HCT116 (cell line): ENCODE measurements at regions not wholly inside any gene's neighbourhood (a gene's known extent, or its start where the extent isn't known, plus 50 kb on each side); places are given as distances from the start of the nearest gene placed in this dataset.

Experiments used
- ATF3 ChIP-seq: IDR thresholded peaks from 2 replicates; pipeline ENCODE4 v1.6.1; 2012
- CEBPB ChIP-seq: IDR thresholded peaks from 2 replicates; pipeline ENCODE4 v1.6.1; 2012; ENCODE audit warnings: low read depth
- CTCF ChIP-seq, 3 experiments: fragments of 200-600 bp in 1 of 3; sonication (generic) in 1 of 3; IDR thresholded peaks in 2 of 3; conservative IDR thresholded peaks in 1 of 3; 2 replicates each; pipeline ENCODE4 v1.5.1; 2012 to 2017; ENCODE audit warnings: low read depth in 2 of 3, low read length in 2 of 3, antibody characterized with exemption in 1 of 3, borderline replicate concordance in 1 of 3, control low read depth in 1 of 3, mild to moderate bottlenecking in 1 of 3, mixed read lengths in 1 of 3, mixed run types in 1 of 3, moderate library complexity in 1 of 3; ENCODE audit not compliant: insufficient read depth in 1 of 3
- EGR1 ChIP-seq: IDR thresholded peaks from 2 replicates; pipeline ENCODE4 v1.6.1; 2012; ENCODE audit warnings: low read depth
- EZH2 ChIP-seq: fragments of 200-600 bp; sonication (generic); IDR thresholded peaks from 2 replicates; pipeline ENCODE4 v1.6.1; 2017; ENCODE audit warnings: antibody characterized with exemption, mixed run types
- FOSL1 ChIP-seq: IDR thresholded peaks from 2 replicates; pipeline ENCODE4 v1.6.1; 2012; ENCODE audit warnings: low read depth
- JUND ChIP-seq: IDR thresholded peaks from 2 replicates; pipeline ENCODE4 v1.6.1; 2012
- MAX ChIP-seq: IDR thresholded peaks from 2 replicates; pipeline ENCODE4 v1.6.1; 2012
- POLR2A ChIP-seq: IDR thresholded peaks from 2 replicates; pipeline ENCODE4 v1.7.0; 2011; ENCODE audit warnings: borderline replicate concordance; ENCODE audit not compliant: insufficient read depth, insufficient read length; ENCODE audit errors: extremely low read depth
- REST ChIP-seq: IDR thresholded peaks from 2 replicates; pipeline ENCODE4 v1.6.1; 2012; ENCODE audit warnings: low read depth
- SIN3A ChIP-seq: IDR thresholded peaks from 2 replicates; pipeline ENCODE4 v1.6.1; 2012; ENCODE audit warnings: low read depth
- SP1 ChIP-seq: IDR thresholded peaks from 2 replicates; pipeline ENCODE4 v1.6.1; 2012; ENCODE audit warnings: low read depth
- TCF7L2 ChIP-seq: IDR thresholded peaks from 2 replicates; pipeline ENCODE4 v1.7.0; 2011; ENCODE audit warnings: borderline replicate concordance, inconsistent platforms; ENCODE audit not compliant: insufficient read depth, insufficient read length; ENCODE audit errors: extremely low read depth
- ZNF274 ChIP-seq: fragments of 200-500 bp; sonication (Bioruptor generic); IDR thresholded peaks from 2 replicates; pipeline ENCODE4 v1.6.1; 2014; ENCODE audit warnings: mild to moderate bottlenecking, low read depth, low read length, inconsistent platforms

GRCh38 chr3:16069149-16069922 lies 105.1 kb upstream of the GALNT15 start:
- TF ChIP-seq TCF7L2 (no peak), CTCF (IDR thresholded peaks at IDR 0.05 in 2 of 3, conservative IDR thresholded peaks at IDR 0.05 in 1 of 3; ENCODE audit: borderline replicate concordance in 1 of 3, insufficient read depth in 1 of 3, low read depth in 2 of 3, low read length in 2 of 3) (no peak), CEBPB (no peak), EGR1 (no peak), SIN3A (no peak), MAX (no peak), JUND (peak; percentile 60), EZH2 (no peak), FOSL1 (peak; percentile 60; the same call in 1 of the 2 replicates), SP1 (no peak), ZNF274 (no peak), REST (no peak), POLR2A (no peak), ATF3 (no peak)
